Mesothelial cell of epicardium (in vitro differentiated cells): ENCODE measurements at regions not wholly inside any gene's neighbourhood (a gene's known extent, or its start where the extent isn't known, plus 50 kb on each side); places are given as distances from the start of the nearest gene placed in this dataset.

Source experiments
- DNase-seq, 2 experiments: peaks; one replicate each; pipeline ENCODE4 v3.0.0; 2021; ENCODE audit warnings: low spot score in 2 of 2; ENCODE audit not compliant: unreplicated experiment in 2 of 2
- H3K27ac Mint-ChIP-seq: 2 replicates; pipeline ENCODE4 v1.8.0; 2021; ENCODE audit warnings: mixed read lengths
- H3K27me3 Mint-ChIP-seq: 2 replicates; pipeline ENCODE4 v1.8.0; 2021; ENCODE audit warnings: low read depth, mixed read lengths
- H3K36me3 Mint-ChIP-seq: 2 replicates; pipeline ENCODE4 v1.8.0; 2021; ENCODE audit warnings: mixed read lengths
- H3K4me1 Mint-ChIP-seq: 2 replicates; pipeline ENCODE4 v1.8.0; 2021; ENCODE audit warnings: mixed read lengths
- H3K4me3 Mint-ChIP-seq: 2 replicates; pipeline ENCODE4 v1.8.0; 2021; ENCODE audit warnings: mild to moderate bottlenecking, moderate library complexity, mixed read lengths
- H3K9me3 Mint-ChIP-seq: 2 replicates; pipeline ENCODE4 v1.8.0; 2021; ENCODE audit warnings: mixed read lengths
- TF ChIP-seq, protein P1 (sequence below): fragments of 200-600 bp; sonication (generic); IDR thresholded peaks from one replicate; pipeline ENCODE4 v1.5.0; 2021; ENCODE audit warnings: antibody characterized with exemption; ENCODE audit not compliant: unreplicated experiment

DNA sequence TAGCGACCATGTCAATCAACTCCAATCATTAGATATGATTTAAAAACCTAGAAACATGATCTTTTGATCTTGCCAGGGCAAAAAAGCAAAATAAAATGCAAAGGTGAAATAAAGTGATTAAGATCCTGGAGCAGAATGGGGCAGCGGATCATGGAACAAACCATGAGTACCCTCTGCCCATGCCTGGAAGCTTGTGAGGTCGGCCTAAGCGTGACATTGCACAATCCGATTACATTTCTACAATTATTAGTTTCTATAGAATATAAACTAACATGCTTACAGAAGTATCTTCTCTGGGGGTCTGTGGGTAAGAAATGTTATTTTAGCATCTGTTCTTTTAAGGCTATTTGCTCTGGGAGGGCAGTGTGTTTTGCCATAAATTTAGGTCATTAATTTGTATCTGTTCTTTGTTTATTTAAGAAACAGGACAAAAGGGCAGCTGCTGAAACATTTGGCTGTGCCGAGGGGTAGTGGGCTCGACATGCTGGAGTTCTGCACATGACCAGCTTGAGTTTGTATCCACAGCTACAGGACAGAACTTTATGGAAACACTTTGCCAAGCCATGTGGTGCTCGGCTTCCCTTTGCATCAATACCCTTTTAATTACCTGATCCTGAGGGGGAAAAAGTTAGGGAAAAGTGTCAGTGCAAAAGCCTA is 55.9 kb downstream of the ZBTB18 start:
- peaks cover 22% of the 10 kb centered on the region for H3K4me1 Mint-ChIP-seq
- no peaks in the 10 kb centered on the region for H3K36me3 Mint-ChIP-seq
- H3K9me3 Mint-ChIP-seq, result no peaks in the 10 kb centered on the region
- no peak for DNase-seq
- no peaks in the 10 kb centered on the region for H3K27me3 Mint-ChIP-seq
- TF ChIP-seq, protein P1, sequence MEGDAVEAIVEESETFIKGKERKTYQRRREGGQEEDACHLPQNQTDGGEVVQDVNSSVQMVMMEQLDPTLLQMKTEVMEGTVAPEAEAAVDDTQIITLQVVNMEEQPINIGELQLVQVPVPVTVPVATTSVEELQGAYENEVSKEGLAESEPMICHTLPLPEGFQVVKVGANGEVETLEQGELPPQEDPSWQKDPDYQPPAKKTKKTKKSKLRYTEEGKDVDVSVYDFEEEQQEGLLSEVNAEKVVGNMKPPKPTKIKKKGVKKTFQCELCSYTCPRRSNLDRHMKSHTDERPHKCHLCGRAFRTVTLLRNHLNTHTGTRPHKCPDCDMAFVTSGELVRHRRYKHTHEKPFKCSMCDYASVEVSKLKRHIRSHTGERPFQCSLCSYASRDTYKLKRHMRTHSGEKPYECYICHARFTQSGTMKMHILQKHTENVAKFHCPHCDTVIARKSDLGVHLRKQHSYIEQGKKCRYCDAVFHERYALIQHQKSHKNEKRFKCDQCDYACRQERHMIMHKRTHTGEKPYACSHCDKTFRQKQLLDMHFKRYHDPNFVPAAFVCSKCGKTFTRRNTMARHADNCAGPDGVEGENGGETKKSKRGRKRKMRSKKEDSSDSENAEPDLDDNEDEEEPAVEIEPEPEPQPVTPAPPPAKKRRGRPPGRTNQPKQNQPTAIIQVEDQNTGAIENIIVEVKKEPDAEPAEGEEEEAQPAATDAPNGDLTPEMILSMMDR, result no peak
- H3K27ac Mint-ChIP-seq, result no peak overlapping the region
- H3K4me3 Mint-ChIP-seq, result no peak overlapping the region

DNA sequence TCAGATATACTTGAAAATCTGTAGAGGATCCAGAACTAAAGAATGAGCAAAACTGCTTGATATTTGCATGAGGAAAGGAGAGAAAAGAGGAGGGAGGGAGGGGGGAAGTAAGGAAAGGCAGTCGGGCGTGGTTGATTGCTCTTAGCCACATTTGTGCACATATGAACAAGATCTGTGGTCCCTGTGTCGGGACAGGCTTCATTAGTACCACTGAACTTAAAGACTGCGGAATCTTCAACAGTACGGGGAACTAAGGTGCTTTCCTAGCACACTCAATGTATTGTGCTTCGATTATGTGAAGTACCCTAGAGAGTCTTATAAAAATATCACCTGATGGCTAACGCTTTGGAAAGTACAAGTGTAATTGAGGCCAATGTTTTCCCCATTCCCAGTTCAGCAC is 59.9 kb downstream of the ZBTB18 start:
- TF ChIP-seq, protein P1, result no peak
- H3K27ac Mint-ChIP-seq, result no peak overlapping the region

DNA sequence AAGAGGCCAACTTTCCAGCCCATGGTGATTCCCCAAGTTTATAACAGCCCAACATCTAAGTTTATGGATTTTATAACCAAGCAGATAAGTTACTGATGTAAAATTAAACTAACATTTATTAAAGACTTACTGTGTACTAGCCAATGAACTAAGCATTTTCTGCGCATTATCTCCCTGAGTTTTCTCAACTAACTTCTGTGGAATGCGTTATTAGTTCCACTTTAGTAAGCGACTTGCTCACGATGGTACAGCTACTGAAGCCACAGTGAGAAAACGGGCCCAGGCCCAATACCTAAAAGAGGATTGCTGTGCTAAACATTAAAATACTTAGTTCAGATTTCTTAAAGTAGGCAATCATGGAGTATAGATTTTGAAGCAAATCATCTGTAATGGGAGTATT is 61.0 kb downstream of the ZBTB18 start:
- Mint-ChIP-seq H3K36me3 (no peaks in the 10 kb centered on the region), H3K4me1 (peaks cover 42% of the 10 kb centered on the region), H3K27me3 (no peaks in the 10 kb centered on the region), H3K27ac (peak overlapping the region; percentile 73), H3K4me3 (no peak overlapping the region), H3K9me3 (peaks cover 4% of the 10 kb centered on the region)
- TF ChIP-seq, protein P1, result no peak
- DNase-seq, result no peak

More for the DNA sequence above, 59.9 kb downstream of the ZBTB18 start:
- Mint-ChIP-seq H3K4me1 (peaks cover 49% of the 10 kb centered on the region), H3K36me3 (no peaks in the 10 kb centered on the region), H3K27me3 (no peaks in the 10 kb centered on the region), H3K4me3 (no peak overlapping the region), H3K9me3 (no peaks in the 10 kb centered on the region)
- no peak for DNase-seq

DNA sequence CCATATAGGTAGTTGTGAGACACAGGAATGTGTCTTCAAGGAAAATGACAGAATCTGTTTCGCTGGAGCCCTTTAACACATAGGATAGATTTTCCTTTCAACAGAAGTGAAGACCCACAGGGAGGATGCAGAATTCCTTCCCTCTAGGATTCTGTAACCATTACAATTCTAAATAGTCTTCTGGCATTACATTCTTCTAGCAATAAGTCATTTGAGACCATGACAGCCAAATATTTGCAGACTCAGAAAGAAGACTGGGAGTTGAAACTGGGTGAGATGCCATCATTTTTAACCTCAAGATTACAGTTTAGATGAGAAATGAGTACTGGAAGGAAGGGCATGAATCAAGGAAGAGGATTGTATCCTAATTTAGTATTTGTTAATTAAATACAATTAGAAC is 61.6 kb downstream of the ZBTB18 start:
- no peaks in the 10 kb centered on the region for H3K27me3 Mint-ChIP-seq
- H3K9me3 Mint-ChIP-seq, result peaks cover 4% of the 10 kb centered on the region
- no peaks in the 10 kb centered on the region for H3K36me3 Mint-ChIP-seq
- TF ChIP-seq, protein P1, result no peak
- peaks cover 43% of the 10 kb centered on the region for H3K4me1 Mint-ChIP-seq
- DNase-seq, result no peak
- H3K4me3 Mint-ChIP-seq, result no peak overlapping the region
- peak overlapping the region; percentile 73 for H3K27ac Mint-ChIP-seq

DNA sequence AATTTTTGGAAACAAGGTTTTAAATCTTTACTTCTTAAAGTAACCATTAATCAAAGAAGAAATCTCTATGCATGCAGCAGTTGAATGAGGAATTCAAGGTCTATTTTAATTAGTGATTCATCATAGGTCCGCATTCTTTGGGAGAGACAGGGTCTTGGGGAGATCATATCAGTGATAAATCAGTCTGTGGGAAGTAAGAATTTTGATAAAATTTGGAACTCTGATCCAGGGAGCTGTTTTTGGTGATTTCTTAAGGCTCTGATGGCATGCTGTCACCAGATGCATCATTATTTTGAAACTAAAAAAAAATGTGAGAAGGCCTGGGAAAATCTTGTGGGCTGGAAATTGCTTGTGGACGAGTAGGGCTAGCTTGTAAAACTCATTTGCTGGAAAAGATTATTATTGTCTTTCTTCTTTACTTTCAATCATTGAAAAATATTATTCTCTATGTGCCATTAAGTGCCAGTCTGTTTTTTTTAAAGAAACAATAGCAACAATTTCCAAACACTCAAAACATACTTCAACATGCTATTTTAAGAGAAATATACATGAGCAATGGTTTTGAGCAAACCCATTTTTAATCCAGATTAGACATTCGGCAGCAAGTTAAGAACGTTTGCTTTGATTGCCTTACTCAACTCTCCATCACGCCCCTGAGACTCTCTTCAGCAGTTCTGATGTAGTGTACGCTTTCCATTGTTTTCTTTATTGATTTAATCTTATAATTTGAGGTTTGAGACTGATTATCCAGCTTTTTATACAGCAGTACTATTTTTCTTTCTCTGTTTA is 62.6 kb downstream of the ZBTB18 start:
- DNase-seq, result no peak
- TF ChIP-seq, protein P1, result no peak
- Mint-ChIP-seq H3K4me1 (peaks cover 51% of the 10 kb centered on the region), H3K27me3 (no peaks in the 10 kb centered on the region), H3K9me3 (peaks cover 4% of the 10 kb centered on the region), H3K27ac (peak overlapping the region; percentile 66), H3K36me3 (no peaks in the 10 kb centered on the region), H3K4me3 (no peak overlapping the region)
